CD4-positive, alpha-beta T cell (primary cell): ENCODE measurements at regions not wholly inside any gene's neighbourhood (a gene's known extent, or its start where the extent isn't known, plus 50 kb on each side); places are given as distances from the start of the nearest gene placed in this dataset.

ENCODE experiments used
- ATAC-seq: fragments of 200-7000 bp; cut with Tn5 transposase; one replicate; pipeline ENCODE4 v1.10.0; 2022; ENCODE audit warnings: mild to moderate bottlenecking; ENCODE audit not compliant: poor library complexity
- CTCF ChIA-PET: fragments of 350-600 bp; sonication (Branson Sonifier 250); formaldehyde crosslinking; loops from one replicate; lab custom pipeline; 2021; ENCODE audit warnings: antibody characterized with exemption, inconsistent platforms; lab: Charles Lee
- POLR2A ChIA-PET: fragments of 350-600 bp; sonication (Branson Sonifier 250); formaldehyde crosslinking; loops from one replicate; lab custom pipeline; 2021; ENCODE audit warnings: antibody characterized with exemption, inconsistent platforms; lab: Charles Lee
- DNase-seq, 14 experiments: peaks; one replicate each; pipeline ENCODE4 v3.0.0-alpha.2; 2013 to 2020; ENCODE audit warnings: mixed read lengths in 2 of 14
- H3K27ac ChIP-seq, 2 donors: one replicate each; pipeline versions ENCODE4 v1.5.1 to v1.7.0; 2013; ENCODE audit warnings: low read length in 2 of 2, low read depth in 1 of 2, mild to moderate bottlenecking in 1 of 2
- H3K27me3 ChIP-seq, 2 experiments: 1 replicate in 1 of 2; 2 replicates in 1 of 2; pipeline versions ENCODE4 v1.6.1 to v1.7.0; 2013; ENCODE audit warnings: low read length in 2 of 2, control low read depth in 1 of 2, mild to moderate bottlenecking in 1 of 2, moderate library complexity in 1 of 2; ENCODE audit not compliant: insufficient read depth in 2 of 2, control insufficient read depth in 1 of 2
- H3K36me3 ChIP-seq: one replicate; pipeline ENCODE4 v1.6.1; 2013; ENCODE audit warnings: low read length, control low read depth; ENCODE audit not compliant: insufficient read depth
- H3K4me1 ChIP-seq: one replicate; pipeline ENCODE4 v1.6.1; 2013; ENCODE audit warnings: low read length, control low read depth; ENCODE audit not compliant: insufficient read depth
- H3K4me3 ChIP-seq: one replicate; pipeline ENCODE4 v1.5.1; 2013; ENCODE audit warnings: mild to moderate bottlenecking, low read length, moderate library complexity
- H3K9me3 ChIP-seq, 2 experiments: 1 replicate in 1 of 2; 2 replicates in 1 of 2; pipeline versions ENCODE4 v1.6.1 to v1.7.0; 2013; ENCODE audit warnings: low read length in 2 of 2, mild to moderate bottlenecking in 2 of 2, control low read depth in 1 of 2, moderate library complexity in 1 of 2; ENCODE audit not compliant: control insufficient read depth in 1 of 2, insufficient read depth in 1 of 2
- H3K27ac Mint-ChIP-seq: one replicate; pipeline ENCODE4 v1.8.0; 2020; ENCODE audit warnings: mixed read lengths
- H3K27me3 Mint-ChIP-seq: one replicate; pipeline ENCODE4 v1.8.0; 2021; ENCODE audit warnings: mixed read lengths
- H3K36me3 Mint-ChIP-seq: one replicate; pipeline ENCODE4 v1.8.0; 2021; ENCODE audit warnings: low read depth, mixed read lengths
- H3K4me1 Mint-ChIP-seq: one replicate; pipeline ENCODE4 v1.8.0; 2021; ENCODE audit warnings: low read depth, mixed read lengths
- H3K4me3 Mint-ChIP-seq: one replicate; pipeline ENCODE4 v1.8.0; 2020; ENCODE audit warnings: mild to moderate bottlenecking, mixed read lengths
- H3K9me3 Mint-ChIP-seq: one replicate; pipeline ENCODE4 v1.8.0; 2020; ENCODE audit warnings: mixed read lengths
- CTCF ChIP-seq: fragments of 200-600 bp; IDR thresholded peaks from one replicate; pipeline ENCODE4 v1.8.0; 2022; ENCODE audit warnings: antibody characterized with exemption, mild to moderate bottlenecking
- intact Hi-C, 2 experiments: fragments of 100-400 bp; cut with DNase I in 1 of 2; cut with micrococcal nuclease in 1 of 2; formaldehyde crosslinking; loops; one replicate each; pipeline versions ENCODE4 v1.15.1 to v1.9.0; 2023 to 2025; cut with DNase I, micrococcal nuclease

DNA sequence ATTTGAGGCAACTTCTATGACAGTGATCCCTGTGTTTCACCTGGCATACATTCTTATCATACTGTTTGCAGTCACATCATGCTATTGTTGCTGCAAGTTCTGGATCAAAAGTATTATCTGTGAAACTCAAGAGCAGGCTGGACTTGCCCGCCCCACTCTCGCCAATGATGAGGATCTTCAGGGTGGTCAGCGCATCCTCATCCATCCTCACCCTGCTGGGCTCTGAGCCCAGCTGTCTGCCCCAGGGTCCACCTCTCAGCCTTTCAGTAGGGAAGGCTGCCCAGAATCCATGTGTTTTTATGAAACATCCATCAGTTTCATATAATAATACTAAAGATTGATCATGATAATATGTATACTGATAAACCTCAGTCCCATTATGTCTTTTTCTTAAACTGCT, 55.4 kb upstream of the KIF5B start:
- peaks cover 0 to 9% of the 10 kb centered on the region in 2 experiments for H3K9me3 ChIP-seq
- no peak overlapping the region for H3K4me3 Mint-ChIP-seq
- no peaks in the 10 kb centered on the region for H3K36me3 ChIP-seq
- POLR2A ChIA-PET, result no interaction called here
- no peak overlapping the region for H3K4me3 ChIP-seq
- H3K36me3 Mint-ChIP-seq, result no peaks in the 10 kb centered on the region
- DNase-seq (no peak), ATAC-seq (no peak)
- H3K4me1 Mint-ChIP-seq, result no peaks in the 10 kb centered on the region
- intact Hi-C loops, result no loop called here
- TF ChIP-seq CTCF, result no peak
- H3K27me3 Mint-ChIP-seq, result peaks cover 14% of the 10 kb centered on the region
- H3K27ac Mint-ChIP-seq, result no peak overlapping the region
- H3K9me3 Mint-ChIP-seq, result no peaks in the 10 kb centered on the region
- H3K4me1 ChIP-seq, result no peaks in the 10 kb centered on the region
- CTCF ChIA-PET, result no interaction called here
- no peaks in the 10 kb centered on the region for H3K27me3 ChIP-seq
- H3K27ac ChIP-seq, result no peak overlapping the region

DNA sequence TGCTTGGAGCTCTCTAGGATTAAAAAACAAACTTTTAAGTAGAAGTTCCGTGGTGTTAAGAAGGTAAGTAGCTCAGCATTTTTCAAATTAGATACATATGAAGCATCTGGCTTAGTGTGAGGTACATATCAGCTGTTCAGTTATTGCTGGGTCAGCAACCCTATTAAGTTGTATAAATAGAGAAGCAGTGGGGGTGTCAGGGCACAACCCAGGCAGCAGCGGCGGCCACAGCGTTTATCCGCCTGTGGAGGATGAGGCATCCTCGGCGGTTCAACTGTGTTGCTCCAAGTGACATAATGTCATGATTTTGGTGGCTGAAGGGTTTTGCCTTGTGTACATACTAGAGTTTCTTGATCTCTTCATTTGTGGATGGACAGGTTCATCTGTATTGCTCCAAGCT, 54.6 kb upstream of the KIF5B start:
- Histone ChIP-seq H3K4me3 (no peak overlapping the region), H3K27ac (no peak overlapping the region), H3K36me3 (no peaks in the 10 kb centered on the region), H3K9me3 (peaks cover 0 to 9% of the 10 kb centered on the region in 2 experiments), H3K27me3 (no peaks in the 10 kb centered on the region), H3K4me1 (no peaks in the 10 kb centered on the region)
- DNase-seq (no peak), ATAC-seq (no peak)
- POLR2A ChIA-PET, result no interaction called here
- Mint-ChIP-seq H3K4me1 (no peaks in the 10 kb centered on the region), H3K4me3 (no peak overlapping the region), H3K27me3 (peaks cover 10% of the 10 kb centered on the region), H3K27ac (no peak overlapping the region), H3K36me3 (no peaks in the 10 kb centered on the region), H3K9me3 (no peaks in the 10 kb centered on the region)
- no peak for TF ChIP-seq CTCF
- CTCF ChIA-PET, result no interaction called here
- intact Hi-C loops, result no loop called here

DNA sequence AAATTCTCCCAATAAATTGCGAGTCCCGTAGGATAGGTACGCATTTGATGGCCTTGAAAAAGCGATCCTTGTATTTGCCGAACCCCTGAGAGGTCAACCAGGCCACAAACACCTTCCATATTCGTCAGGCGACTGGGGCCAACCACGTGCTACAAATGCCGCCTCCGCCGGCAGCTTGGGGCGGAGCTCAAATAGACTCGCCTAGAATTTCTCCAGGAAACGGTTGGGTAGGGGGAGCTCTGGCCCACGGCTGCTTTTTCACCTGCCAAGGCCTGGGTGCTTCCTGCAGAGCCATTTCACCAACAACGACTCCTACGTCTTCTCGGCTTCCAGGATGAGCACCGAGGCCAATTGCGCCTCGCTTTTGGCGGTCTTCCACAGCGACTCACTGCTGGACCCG, 53.4 kb upstream of the KIF5B start:
- Mint-ChIP-seq H3K9me3 (no peaks in the 10 kb centered on the region), H3K27me3 (peaks cover 8% of the 10 kb centered on the region), H3K36me3 (no peaks in the 10 kb centered on the region), H3K4me1 (no peaks in the 10 kb centered on the region), H3K27ac (no peak overlapping the region), H3K4me3 (no peak overlapping the region)
- ChIA-PET POLR2A (no interaction called here), CTCF (no interaction called here)
- no peaks in the 10 kb centered on the region for H3K27me3 ChIP-seq
- H3K4me3 ChIP-seq, result no peak overlapping the region
- no peak overlapping the region for H3K27ac ChIP-seq
- H3K36me3 ChIP-seq, result no peaks in the 10 kb centered on the region
- no peaks in the 10 kb centered on the region for H3K4me1 ChIP-seq
- no peak for ATAC-seq
- intact Hi-C loops, result no loop called here
- no peak for DNase-seq
- TF ChIP-seq CTCF, result no peak
- H3K9me3 ChIP-seq, result peaks cover 0 to 9% of the 10 kb centered on the region in 2 experiments
